ENCODE measurements at regions not wholly inside any gene's neighbourhood (a gene's known extent, or its start where the extent isn't known, plus 50 kb on each side); places are given as distances from the start of the nearest gene placed in this dataset.

GRCh38 chr2:129443235-129443864, 536.1 kb upstream of the RAB6C start:
- DNase-seq, result no peak

DNA sequence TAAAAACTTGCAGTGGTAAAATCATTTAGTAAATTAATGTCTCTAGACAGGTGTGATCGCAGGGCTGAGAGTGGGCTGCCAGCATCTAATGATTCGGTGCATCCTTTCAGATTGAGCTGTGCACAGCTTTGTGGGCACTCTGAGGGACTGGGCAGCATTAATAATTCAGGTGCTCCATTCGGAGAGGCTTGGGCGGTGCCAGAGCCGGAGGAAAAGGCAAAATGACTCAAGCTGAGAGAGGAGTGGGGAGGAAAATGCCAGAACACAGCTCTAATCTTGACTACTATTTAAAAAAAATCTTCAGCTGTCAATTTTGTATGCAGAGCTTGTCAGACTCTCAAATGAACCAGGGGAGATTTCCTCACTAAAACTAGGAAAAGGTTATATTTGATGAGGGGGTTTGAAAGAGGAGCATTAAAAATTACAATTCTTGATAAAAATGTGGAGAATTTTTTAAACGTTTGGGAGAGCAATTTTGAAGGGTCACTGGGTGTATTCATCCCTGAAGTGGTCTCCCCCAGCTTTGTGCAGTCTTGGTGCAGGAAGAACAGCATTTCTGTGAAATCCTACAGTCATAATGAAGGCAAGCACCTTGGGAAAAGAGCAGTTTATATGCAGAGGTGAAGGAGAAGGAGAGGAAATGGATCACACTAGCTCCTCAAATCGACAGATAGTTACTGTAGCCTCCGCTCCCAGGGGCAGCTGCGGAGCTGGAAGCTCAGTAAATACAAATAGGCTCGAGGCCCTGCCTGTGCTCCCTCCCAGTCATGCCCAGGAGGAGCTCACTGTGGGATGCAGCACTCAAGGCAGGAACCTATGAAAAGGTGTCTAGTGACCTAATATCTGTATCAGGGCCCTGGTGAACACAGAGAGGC, 535.4 kb upstream of the RAB6C start:
- no peak for DNase-seq

DNA sequence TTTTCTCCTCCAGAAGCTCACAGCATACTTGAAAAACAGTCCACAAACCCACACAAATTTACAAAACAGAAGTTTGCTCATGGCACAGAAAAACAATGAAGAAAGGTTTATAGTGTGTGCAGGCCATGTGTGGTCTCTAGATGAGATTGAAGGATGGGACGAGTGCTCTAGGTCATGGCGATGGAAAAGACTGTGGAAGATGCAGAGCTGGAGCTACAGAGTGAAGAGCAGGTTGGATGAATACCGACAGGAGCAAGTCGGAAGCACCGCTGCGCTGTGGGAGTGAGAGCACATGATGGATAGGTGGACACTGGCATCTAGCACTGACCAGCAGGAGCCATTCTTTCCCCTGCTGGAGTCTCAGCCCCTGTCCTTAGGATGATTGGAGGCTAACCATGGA, 534.7 kb upstream of the RAB6C start:
- DNase-seq, result no peak

DNA sequence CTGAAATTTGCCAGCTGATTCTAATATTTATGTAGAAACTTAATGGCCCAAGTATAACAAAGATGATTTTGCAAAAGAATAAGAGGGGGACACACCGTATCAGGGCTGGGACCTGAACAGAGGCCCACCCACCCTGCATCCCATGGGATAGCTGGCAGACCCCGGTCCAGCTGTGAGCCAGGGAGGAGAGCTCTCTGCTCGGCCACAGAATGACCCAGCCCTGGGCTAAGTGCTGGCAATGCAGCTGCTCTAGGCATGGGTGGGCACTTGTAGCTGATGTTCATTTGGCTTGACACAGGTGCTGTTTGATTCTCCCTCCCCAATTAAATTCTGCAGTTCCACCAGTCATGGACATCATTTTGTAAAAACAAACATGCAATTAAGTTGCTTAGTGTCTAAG, 522.8 kb upstream of the RAB6C start:
- no peak for DNase-seq

- DNase-seq, result no peak
Observed at GRCh38 chr2:129457277-129457818, 522.1 kb upstream of the RAB6C start.

DNA sequence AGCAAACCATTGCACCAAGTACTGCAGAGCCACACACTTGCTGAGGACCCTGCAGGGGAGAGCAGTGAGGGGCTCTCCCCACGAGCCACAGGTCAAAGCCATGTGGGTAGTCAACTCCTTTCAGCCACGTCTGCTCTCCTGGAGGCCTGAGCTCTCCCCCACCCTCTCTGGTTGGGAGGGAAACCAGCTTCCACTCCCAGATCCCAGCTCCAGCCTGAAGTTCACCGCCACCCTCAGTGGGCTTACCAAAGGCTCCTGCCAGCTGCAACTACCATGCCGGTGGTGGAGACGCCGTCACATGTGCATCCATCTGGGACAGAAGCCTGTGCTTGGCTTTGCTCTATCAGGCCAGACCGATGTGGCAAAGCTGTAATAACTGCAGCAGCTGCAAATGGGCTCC, 521.5 kb upstream of the RAB6C start:
- no peak for DNase-seq

DNA sequence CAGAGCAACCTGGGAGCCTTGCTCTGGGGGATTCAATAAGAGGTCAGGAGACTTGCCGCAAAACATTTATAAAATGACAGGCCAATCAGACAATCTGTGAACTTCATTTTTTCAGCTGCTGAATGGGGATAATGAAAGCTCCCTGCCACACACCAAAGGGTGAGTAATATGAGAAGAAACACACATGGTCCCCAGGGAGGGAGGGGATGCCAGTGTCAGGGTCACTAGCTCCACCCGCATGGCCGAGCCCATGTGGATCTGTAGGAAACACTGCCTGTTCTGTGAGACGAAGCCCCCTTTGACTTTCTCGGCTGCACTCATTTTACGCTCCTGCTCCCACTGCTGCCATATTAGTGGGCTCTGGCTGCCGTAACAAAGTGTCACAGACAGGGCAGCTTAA, 521.0 kb upstream of the RAB6C start:
- no peak for DNase-seq

- DNase-seq, result no peak
Observed at GRCh38 chr2:129459200-129459876, 520.1 kb upstream of the RAB6C start.

- no peak for DNase-seq
Observed at GRCh38 chr2:129459881-129460280, 519.6 kb upstream of the RAB6C start.

- no peak for DNase-seq
Observed at GRCh38 chr2:129460299-129461198, 518.9 kb upstream of the RAB6C start.

DNA sequence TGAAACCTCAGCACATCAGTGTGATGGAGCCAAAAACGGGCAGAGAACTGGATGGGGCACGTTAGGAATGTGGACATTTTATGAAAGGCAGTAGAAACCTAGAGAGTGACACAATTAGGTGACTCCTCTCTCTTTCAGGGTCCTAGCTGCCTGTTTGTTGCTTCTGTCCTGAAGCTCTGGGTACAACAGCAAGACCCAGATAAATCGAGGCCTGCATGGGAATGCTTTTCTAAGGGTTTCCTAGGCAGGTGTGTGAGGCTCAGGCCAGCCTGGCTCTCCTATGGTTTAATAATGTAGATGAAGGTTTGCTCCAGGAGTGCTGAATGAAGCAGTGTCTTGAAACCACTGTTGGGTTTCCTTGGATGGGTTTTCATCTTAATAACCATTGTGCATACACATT, 517.1 kb upstream of the RAB6C start:
- DNase-seq, result no peak

GRCh38 chr2:129462967-129463366, 516.5 kb upstream of the RAB6C start:
- no peak for DNase-seq

DNA sequence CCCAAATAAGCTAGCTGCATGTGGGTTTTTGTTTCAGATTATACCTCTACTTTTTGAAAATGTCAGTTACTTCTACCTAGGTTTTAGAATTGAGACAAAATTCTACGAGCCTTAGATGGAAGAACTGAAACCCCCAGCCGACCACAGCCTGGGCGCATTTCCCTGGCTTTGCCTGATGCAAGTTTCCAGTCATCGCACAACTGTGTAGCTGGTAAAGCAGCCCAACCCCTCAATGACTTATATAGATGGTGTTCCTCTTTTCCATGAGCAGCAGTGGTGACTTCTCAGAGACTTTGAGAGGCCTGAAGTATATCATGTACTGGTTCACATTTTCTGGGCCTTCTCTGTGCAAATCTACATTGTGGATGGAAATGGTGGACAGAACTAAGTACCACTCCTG, 515.4 kb upstream of the RAB6C start:
- DNase-seq, result no peak

DNA sequence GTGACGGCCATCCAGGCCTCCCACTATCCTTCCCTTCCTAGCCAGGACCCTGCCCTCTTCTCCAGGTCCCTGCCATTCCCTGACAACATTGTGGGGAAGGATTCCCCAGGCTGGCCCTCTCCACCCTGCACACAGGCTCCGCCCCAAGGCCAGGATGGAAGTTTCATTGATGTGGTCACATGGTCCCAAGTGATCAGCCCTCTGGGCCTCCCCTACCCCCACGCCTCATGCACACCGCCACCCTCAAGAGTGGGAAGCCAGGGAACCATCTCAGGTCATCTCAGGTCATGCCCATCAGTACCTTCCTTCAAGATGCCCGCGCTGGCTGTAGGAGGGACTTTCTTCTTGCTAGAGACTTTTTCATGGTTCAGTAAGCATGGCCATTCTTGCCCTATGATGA, 514.8 kb upstream of the RAB6C start:
- DNase-seq, result no peak

- no peak for DNase-seq
Observed at GRCh38 chr2:129465045-129465444, 514.4 kb upstream of the RAB6C start.

GRCh38 chr2:129466389-129466788, 513.1 kb upstream of the RAB6C start:
- no peak for DNase-seq

- no peak for DNase-seq
Observed at GRCh38 chr2:129467012-129467779, 512.3 kb upstream of the RAB6C start.

DNA sequence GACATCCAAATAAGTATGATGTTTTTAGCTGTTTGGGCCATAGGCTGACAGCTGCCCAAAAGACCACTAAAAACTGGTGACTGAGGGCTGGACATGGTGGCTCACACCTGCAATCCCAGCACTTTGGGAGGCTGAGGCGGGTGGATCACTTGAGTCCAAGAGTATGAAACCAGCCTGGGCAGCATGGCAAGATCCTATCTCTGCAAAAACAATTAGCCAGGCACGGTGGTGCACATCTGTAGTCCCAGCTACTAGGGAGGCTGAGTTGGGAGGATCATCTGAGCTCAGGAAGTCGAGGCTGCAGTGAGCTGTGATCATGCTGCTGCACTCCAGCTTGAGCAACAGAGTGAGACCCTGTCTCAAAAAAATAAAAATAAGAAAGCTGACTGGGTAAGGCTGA, 511.5 kb upstream of the RAB6C start:
- DNase-seq, result no peak

GRCh38 chr2:129468879-129469278, 510.6 kb upstream of the RAB6C start:
- no peak for DNase-seq

GRCh38 chr2:129469389-129469788, 510.1 kb upstream of the RAB6C start:
- no peak for DNase-seq

- no peak for DNase-seq
Observed at GRCh38 chr2:129469871-129470270, 509.6 kb upstream of the RAB6C start.

Data from activated gamma-delta T cell treated with Interleukin-2 at 50 U/mL for 16 hours (primary cell).